H9 (cell line): ENCODE measurements at regions not wholly inside any gene's neighbourhood (a gene's known extent, or its start where the extent isn't known, plus 50 kb on each side); places are given as distances from the start of the nearest gene placed in this dataset.

Experiments
- DNase-seq: peaks from one replicate; pipeline ENCODE4 v3.0.0-alpha.2; 2017
- H2AFZ ChIP-seq: one replicate; pipeline ENCODE4 v1.6.1; 2013; ENCODE audit warnings: mild to moderate bottlenecking, low read length, control low read depth, moderate library complexity
- H2AK5ac ChIP-seq: 2 replicates; pipeline ENCODE4 v1.6.1; 2013; ENCODE audit warnings: low read length, control low read depth, mixed read lengths; ENCODE audit not compliant: insufficient read length
- H2BK120ac ChIP-seq: one replicate; pipeline ENCODE4 v1.6.1; 2013; ENCODE audit warnings: low read depth, mild to moderate bottlenecking, low read length, control low read depth, inconsistent platforms; ENCODE audit not compliant: poor library complexity, severe bottlenecking
- H2BK12ac ChIP-seq: 2 replicates; pipeline ENCODE4 v1.6.1; 2013; ENCODE audit warnings: low read length, control low read depth, mixed read lengths, low read depth; ENCODE audit not compliant: insufficient read length
- H2BK15ac ChIP-seq: 2 replicates; pipeline ENCODE4 v1.6.1; 2013; ENCODE audit warnings: low read depth, low read length, control low read depth
- H2BK20ac ChIP-seq: one replicate; pipeline ENCODE4 v1.6.1; 2013; ENCODE audit warnings: low read depth, mild to moderate bottlenecking, low read length, control low read depth, inconsistent platforms; ENCODE audit not compliant: poor library complexity, severe bottlenecking
- H2BK5ac ChIP-seq: 2 replicates; pipeline ENCODE4 v1.6.1; 2013; ENCODE audit warnings: low read length, control low read depth, mixed read lengths; ENCODE audit not compliant: insufficient read length
- H3K14ac ChIP-seq: 2 replicates; pipeline ENCODE4 v1.6.1; 2013; ENCODE audit warnings: low read length, control low read depth; ENCODE audit not compliant: insufficient read depth
- H3K18ac ChIP-seq: 2 replicates; pipeline ENCODE4 v1.6.1; 2013; ENCODE audit warnings: low read depth, mild to moderate bottlenecking, mixed read lengths, low read length, control low read depth; ENCODE audit not compliant: insufficient read length
- H3K23ac ChIP-seq: 2 replicates; pipeline ENCODE4 v1.6.1; 2013; ENCODE audit warnings: low read length, control low read depth, mixed read lengths, low read depth; ENCODE audit not compliant: insufficient read length
- H3K23me2 ChIP-seq: 2 replicates; pipeline ENCODE4 v1.6.1; 2013; ENCODE audit warnings: low read depth, mild to moderate bottlenecking, mixed read lengths, low read length, control low read depth; ENCODE audit not compliant: insufficient read length, poor library complexity, severe bottlenecking
- H3K27ac ChIP-seq: 2 replicates; pipeline ENCODE4 v1.5.1; 2013; ENCODE audit warnings: low read length, control low read depth, mixed read lengths, low read depth; ENCODE audit not compliant: insufficient read length
- H3K27me3 ChIP-seq: 2 replicates; pipeline ENCODE4 v1.6.1; 2013; ENCODE audit warnings: low read length, control low read depth, inconsistent platforms; ENCODE audit not compliant: insufficient read depth
- H3K4ac ChIP-seq: 2 replicates; pipeline ENCODE4 v1.6.1; 2013; ENCODE audit warnings: low read depth, mild to moderate bottlenecking, control low read depth, inconsistent platforms, low read length, moderate library complexity
- H3K4me1 ChIP-seq: 2 replicates; pipeline ENCODE4 v1.6.1; 2013; ENCODE audit warnings: low read length, control low read depth, inconsistent platforms; ENCODE audit not compliant: insufficient read depth
- H3K4me2 ChIP-seq: 2 replicates; pipeline ENCODE4 v1.6.1; 2013; ENCODE audit warnings: low read length, control low read depth, mixed read lengths; ENCODE audit not compliant: insufficient read length, insufficient read depth
- H3K56ac ChIP-seq: 2 replicates; pipeline ENCODE4 v1.6.1; 2013; ENCODE audit warnings: low read depth, mild to moderate bottlenecking, mixed read lengths, low read length, control low read depth; ENCODE audit not compliant: insufficient read length
- H3K79me1 ChIP-seq: 2 replicates; pipeline ENCODE4 v1.6.1; 2013; ENCODE audit warnings: low read depth, mild to moderate bottlenecking, moderate library complexity, low read length, control low read depth, inconsistent platforms; ENCODE audit not compliant: insufficient read depth, poor library complexity, severe bottlenecking
- H3K79me2 ChIP-seq: 2 replicates; pipeline ENCODE4 v1.6.1; 2013; ENCODE audit warnings: low read length, control low read depth, inconsistent platforms; ENCODE audit not compliant: insufficient read depth
- H3K9ac ChIP-seq: 2 replicates; pipeline ENCODE4 v1.6.1; 2013; ENCODE audit warnings: low read length, control low read depth, mixed read lengths; ENCODE audit not compliant: insufficient read length; ENCODE audit errors: extremely low read depth
- H3K9me3 ChIP-seq: one replicate; pipeline ENCODE4 v1.6.1; 2013; ENCODE audit warnings: low read depth, low read length, inconsistent platforms; ENCODE audit not compliant: control insufficient read depth
- H3T11ph ChIP-seq: one replicate; pipeline ENCODE4 v1.6.1; 2013; ENCODE audit warnings: mild to moderate bottlenecking, low read length, control low read depth, inconsistent platforms
- H4K20me1 ChIP-seq: one replicate; pipeline ENCODE4 v1.6.1; 2013; ENCODE audit not compliant: control insufficient read depth, insufficient read length, insufficient read depth
- H4K5ac ChIP-seq: 2 replicates; pipeline ENCODE4 v1.6.1; 2013; ENCODE audit warnings: low read depth, mild to moderate bottlenecking, mixed read lengths, low read length, control low read depth; ENCODE audit not compliant: insufficient read length
- H4K8ac ChIP-seq: replicated peaks from 2 replicates; pipeline ENCODE4 v1.6.1; 2013; ENCODE audit warnings: low read length, control low read depth, mixed read lengths, low read depth; ENCODE audit not compliant: insufficient read length
- H4K91ac ChIP-seq: 2 replicates; pipeline ENCODE4 v1.6.1; 2013; ENCODE audit warnings: low read depth, mild to moderate bottlenecking, moderate library complexity, mixed read lengths, low read length, control low read depth; ENCODE audit not compliant: insufficient read length
- H3K27ac Mint-ChIP-seq, 3 experiments: 2 replicates in 2 of 3; 3 replicates in 1 of 3; pipeline ENCODE4 v1.8.0; 2020 to 2021; ENCODE audit warnings: mixed read lengths in 3 of 3, mild to moderate bottlenecking in 1 of 3, moderate library complexity in 1 of 3
- H3K27me3 Mint-ChIP-seq: 2 replicates; pipeline ENCODE4 v1.8.0; 2021; ENCODE audit warnings: low read depth, mild to moderate bottlenecking, moderate library complexity, mixed read lengths
- H3K36me3 Mint-ChIP-seq, 3 experiments: 2 replicates in 2 of 3; 3 replicates in 1 of 3; pipeline ENCODE4 v1.8.0; 2020 to 2021; ENCODE audit warnings: low read depth in 3 of 3, mixed read lengths in 3 of 3; ENCODE audit not compliant: insufficient read depth in 1 of 3
- H3K4me1 Mint-ChIP-seq, 2 experiments: 2 replicates each; pipeline ENCODE4 v1.8.0; 2020; ENCODE audit warnings: mixed read lengths in 2 of 2
- H3K4me3 Mint-ChIP-seq, 2 experiments: 2 replicates in 1 of 2; 3 replicates in 1 of 2; pipeline ENCODE4 v1.8.0; 2020 to 2021; ENCODE audit warnings: mild to moderate bottlenecking in 2 of 2, mixed read lengths in 2 of 2, moderate library complexity in 1 of 2
- H3K9me3 Mint-ChIP-seq, 2 experiments: 2 replicates in 1 of 2; 3 replicates in 1 of 2; pipeline ENCODE4 v1.8.0; 2020; ENCODE audit warnings: mild to moderate bottlenecking in 2 of 2, mixed read lengths in 2 of 2, moderate library complexity in 1 of 2
- CTCF ChIP-seq: fragments of 200-600 bp; sonication (generic); conservative IDR thresholded peaks from 3 replicates; pipeline ENCODE4 v1.8.0; 2021; ENCODE audit warnings: antibody characterized with exemption, mild to moderate bottlenecking
- WGBS: extraction: QIAGEN DNeasy Blood & Tissue Kit; methylation state at CpG from one replicate; pipeline ENCODE4 v1.1.7; 2013; ENCODE audit warnings: missing lambda C conversion rate, low lambda C conversion rate, mixed read lengths; ENCODE audit not compliant: insufficient read length; ENCODE audit errors: extremely low coverage; 5-methylcytosine and 5-hydroxymethylcytosine counted together

- Mint-ChIP-seq H3K36me3 (peaks cover 0 to under 1% (median 0%) of the 10 kb centered on the region in 3 experiments; a peak in 1 of 7 replicates), H3K4me1 (no peaks in the 10 kb centered on the region), H3K27me3 (no peaks in the 10 kb centered on the region), H3K9me3 (peaks cover 38 to 53% of the 10 kb centered on the region in 2 experiments), H3K27ac (no peak overlapping the region), H3K4me3 (no peak overlapping the region)
- H4K8ac ChIP-seq = no peak overlapping the region
- H3K23ac ChIP-seq = no peak overlapping the region
- no peak overlapping the region for H3K27ac ChIP-seq
- H2AFZ ChIP-seq = no peak overlapping the region
- no peak overlapping the region for H3K18ac ChIP-seq
- H3K27me3 ChIP-seq = no peaks in the 10 kb centered on the region
- no peak for TF ChIP-seq CTCF
- no peak overlapping the region for H2BK12ac ChIP-seq
- no peak overlapping the region for H2BK5ac ChIP-seq
- no peak overlapping the region for H2BK120ac ChIP-seq
- no peak overlapping the region for H3K9ac ChIP-seq
- no CpG with 5 or more reads among the region's 2 CpGs for WGBS
- no peak overlapping the region for H2AK5ac ChIP-seq
- no peaks in the 10 kb centered on the region for H3K4me1 ChIP-seq
- H3K79me1 ChIP-seq = no peaks in the 10 kb centered on the region
- H3K79me2 ChIP-seq = no peaks in the 10 kb centered on the region
- H3K23me2 ChIP-seq = no peaks in the 10 kb centered on the region
- H3K9me3 ChIP-seq = peaks cover 20% of the 10 kb centered on the region
- no peak overlapping the region for H2BK15ac ChIP-seq
- H4K20me1 ChIP-seq = no peaks in the 10 kb centered on the region
- H4K91ac ChIP-seq = no peak overlapping the region
- no peak overlapping the region for H3K4ac ChIP-seq
- H3T11ph ChIP-seq = no peak overlapping the region
- H3K14ac ChIP-seq = no peak overlapping the region
- no peak overlapping the region for H4K5ac ChIP-seq
- no peak overlapping the region for H3K56ac ChIP-seq
- no peak overlapping the region for H2BK20ac ChIP-seq
- no peak for DNase-seq
- H3K4me2 ChIP-seq = no peak overlapping the region
Measured at GRCh38 chrX:67044866-67045265, 406.0 kb upstream of the EDA2R start.
